ENCODE measurements at regions not wholly inside any gene's neighbourhood (a gene's known extent, or its start where the extent isn't known, plus 50 kb on each side); places are given as distances from the start of the nearest gene placed in this dataset.
"Not testable (repeated sequence)": the region's sequence is repeated elsewhere in the genome, so short reads cannot be mapped to it uniquely, and the experiment has no call there.

- no peak for FAIRE-seq
- no peak for DNase-seq (ENCODE audit: insufficient read length, low spot score)
Observed at GRCh38 chr7:13604178-13604577, 385.3 kb downstream of the ETV1 start.

GRCh38 chr7:13610372-13610771 is 379.1 kb downstream of the ETV1 start:
- FAIRE-seq, result no peak

GRCh38 chr7:13615679-13616078 is 373.8 kb downstream of the ETV1 start:
- DNase-seq (ENCODE audit: insufficient read length, low spot score), result no peak
- no peak for FAIRE-seq

More at GRCh38 chr7:13610372-13610771, 379.1 kb downstream of the ETV1 start:
- DNase-seq (ENCODE audit: insufficient read length, low spot score), result no peak

- no peak for DNase-seq (ENCODE audit: insufficient read length, low spot score)
- FAIRE-seq, result no peak
Observed at GRCh38 chr7:13627455-13627854, 362.0 kb downstream of the ETV1 start.

- DNase-seq (ENCODE audit: insufficient read length, low spot score) (no peak), FAIRE-seq (no peak)
Observed at GRCh38 chr7:13628239-13629001, 361.0 kb downstream of the ETV1 start.

- DNase-seq (ENCODE audit: insufficient read length, low spot score); FAIRE-seq: not testable (repeated sequence)
Observed at GRCh38 chr7:13631207-13632049, 358.0 kb downstream of the ETV1 start.

- FAIRE-seq, result no peak
- no peak for DNase-seq (ENCODE audit: insufficient read length, low spot score)
Observed at GRCh38 chr7:13633857-13634256, 355.6 kb downstream of the ETV1 start.

GRCh38 chr7:13639396-13639795 is 350.1 kb downstream of the ETV1 start:
- DNase-seq (ENCODE audit: insufficient read length, low spot score), result no peak
- no peak for FAIRE-seq

GRCh38 chr7:13641714-13642113 is 347.8 kb downstream of the ETV1 start:
- no peak for FAIRE-seq
- DNase-seq (ENCODE audit: insufficient read length, low spot score), result no peak

- no peak for FAIRE-seq
- no peak for DNase-seq (ENCODE audit: insufficient read length, low spot score)
Observed at GRCh38 chr7:13651167-13651566, 338.3 kb downstream of the ETV1 start.

GRCh38 chr7:13656330-13656729 is 333.1 kb downstream of the ETV1 start:
- FAIRE-seq, result no peak
- DNase-seq (ENCODE audit: insufficient read length, low spot score), result no peak

GRCh38 chr7:13673290-13673689 is 316.2 kb downstream of the ETV1 start:
- DNase-seq (ENCODE audit: insufficient read length, low spot score), result no peak

GRCh38 chr7:13682626-13683025 is 306.8 kb downstream of the ETV1 start:
- FAIRE-seq (no peak), DNase-seq (ENCODE audit: insufficient read length, low spot score) (no peak)

More at GRCh38 chr7:13673290-13673689, 316.2 kb downstream of the ETV1 start:
- FAIRE-seq, result no peak

- FAIRE-seq, result no peak
- DNase-seq (ENCODE audit: insufficient read length, low spot score), result no peak
Observed at GRCh38 chr7:13687500-13687899, 302.0 kb downstream of the ETV1 start.

- DNase-seq (ENCODE audit: insufficient read length, low spot score), result no peak
- FAIRE-seq, result no peak
Observed at GRCh38 chr7:13692548-13692947, 296.9 kb downstream of the ETV1 start.

GRCh38 chr7:13702251-13702650 is 287.2 kb downstream of the ETV1 start:
- DNase-seq (ENCODE audit: insufficient read length, low spot score) (no peak), FAIRE-seq (no peak)

- FAIRE-seq, result no peak
- DNase-seq (ENCODE audit: insufficient read length, low spot score), result no peak
Observed at GRCh38 chr7:13708670-13709069, 280.8 kb downstream of the ETV1 start.

- FAIRE-seq (no peak), DNase-seq (ENCODE audit: insufficient read length, low spot score) (no peak)
Observed at GRCh38 chr7:13713092-13713491, 276.4 kb downstream of the ETV1 start.

- DNase-seq (ENCODE audit: insufficient read length, low spot score) (no peak), FAIRE-seq (no peak)
Observed at GRCh38 chr7:13715534-13715933, 273.9 kb downstream of the ETV1 start.

- DNase-seq (ENCODE audit: insufficient read length, low spot score) (no peak), FAIRE-seq (no peak)
Observed at GRCh38 chr7:13717031-13717430, 272.4 kb downstream of the ETV1 start.

- FAIRE-seq, result no peak
Observed at GRCh38 chr7:13724191-13724976, 265.1 kb downstream of the ETV1 start.

More at GRCh38 chr7:13724191-13724976, 265.1 kb downstream of the ETV1 start:
- DNase-seq (ENCODE audit: insufficient read length, low spot score), result no peak
